ENCODE measurements at regions not wholly inside any gene's neighbourhood (a gene's known extent, or its start where the extent isn't known, plus 50 kb on each side); places are given as distances from the start of the nearest gene placed in this dataset.

- no peak overlapping the region for H3K4me3 ChIP-seq (ENCODE audit: control insufficient read depth, low read depth, low read length)
- DNase-seq (ENCODE audit: low read depth) = no peak
- no peak for TF ChIP-seq CTCF (IDR thresholded peaks at IDR 0.05; ENCODE audit: control insufficient read depth, insufficient read depth, low read depth, low read length, missing control alignments)
Observed at GRCh38 chr14:51168215-51168613, 71.8 kb upstream of the TMX1 start.

GRCh38 chr14:51173863-51174262 lies 66.2 kb upstream of the TMX1 start:
- DNase-seq (ENCODE audit: low read depth) = no peak
- no peak for TF ChIP-seq CTCF (IDR thresholded peaks at IDR 0.05; ENCODE audit: control insufficient read depth, insufficient read depth, low read depth, low read length, missing control alignments)
- no peak overlapping the region for H3K4me3 ChIP-seq (ENCODE audit: control insufficient read depth, low read depth, low read length)

GRCh38 chr14:51176839-51177238 lies 63.2 kb upstream of the TMX1 start:
- H3K4me3 ChIP-seq (ENCODE audit: control insufficient read depth, low read depth, low read length) = no peak overlapping the region
- no peak for DNase-seq (ENCODE audit: low read depth)
- TF ChIP-seq CTCF (IDR thresholded peaks at IDR 0.05; ENCODE audit: control insufficient read depth, insufficient read depth, low read depth, low read length, missing control alignments) = no peak

GRCh38 chr14:51180577-51180976 lies 59.5 kb upstream of the TMX1 start:
- no peak for DNase-seq (ENCODE audit: low read depth)
- H3K4me3 ChIP-seq (ENCODE audit: control insufficient read depth, low read depth, low read length) = no peak overlapping the region
- no peak for TF ChIP-seq CTCF (IDR thresholded peaks at IDR 0.05; ENCODE audit: control insufficient read depth, insufficient read depth, low read depth, low read length, missing control alignments)

- no peak for TF ChIP-seq CTCF (IDR thresholded peaks at IDR 0.05; ENCODE audit: control insufficient read depth, insufficient read depth, low read depth, low read length, missing control alignments)
- H3K4me3 ChIP-seq (ENCODE audit: control insufficient read depth, low read depth, low read length) = no peak overlapping the region
- no peak for DNase-seq (ENCODE audit: low read depth)
Observed at GRCh38 chr14:51182131-51182565, 57.9 kb upstream of the TMX1 start.

GRCh38 chr14:51185180-51185579 lies 54.9 kb upstream of the TMX1 start:
- no peak for TF ChIP-seq CTCF (IDR thresholded peaks at IDR 0.05; ENCODE audit: control insufficient read depth, insufficient read depth, low read depth, low read length, missing control alignments)
- no peak for DNase-seq (ENCODE audit: low read depth)
- H3K4me3 ChIP-seq (ENCODE audit: control insufficient read depth, low read depth, low read length) = no peak overlapping the region

GRCh38 chr14:51185754-51186153 lies 54.3 kb upstream of the TMX1 start:
- DNase-seq (ENCODE audit: low read depth) = no peak
- no peak overlapping the region for H3K4me3 ChIP-seq (ENCODE audit: control insufficient read depth, low read depth, low read length)
- TF ChIP-seq CTCF (IDR thresholded peaks at IDR 0.05; ENCODE audit: control insufficient read depth, insufficient read depth, low read depth, low read length, missing control alignments) = no peak
